ENCODE measurements at regions not wholly inside any gene's neighbourhood (a gene's known extent, or its start where the extent isn't known, plus 50 kb on each side); places are given as distances from the start of the nearest gene placed in this dataset.

- H3K79me2 ChIP-seq (ENCODE audit: insufficient read depth, low read depth): no peaks in the 10 kb centered on the region
- no peak overlapping the region for H3K4me3 ChIP-seq (IDR thresholded peaks at IDR 0.05; ENCODE audit: insufficient read depth, low read depth, low read length)
- H3K9ac ChIP-seq: no peak overlapping the region
- H3K36me3 ChIP-seq (ENCODE audit: insufficient read depth): no peaks in the 10 kb centered on the region
- H3K27ac ChIP-seq: no peak overlapping the region
- H4K20me1 ChIP-seq (ENCODE audit: insufficient read depth): no peaks in the 10 kb centered on the region
- H3K4me1 ChIP-seq (ENCODE audit: low read depth, poor library complexity, severe bottlenecking): no peaks in the 10 kb centered on the region
- H3K4me2 ChIP-seq: no peak overlapping the region
- TF ChIP-seq CTCF (conservative IDR thresholded peaks at IDR 0.05; ENCODE audit: low read depth, low read length): no peak
- no peaks in the 10 kb centered on the region for H3K27me3 ChIP-seq (ENCODE audit: insufficient read depth, low read depth)
- no peak overlapping the region for H2AFZ ChIP-seq (ENCODE audit: low read depth)
These were observed 82.0 kb downstream of the KLF5 start for GRCh38 chr13:73140801-73141200.

- H3K4me3 ChIP-seq (IDR thresholded peaks at IDR 0.05; ENCODE audit: insufficient read depth, low read depth, low read length): no peak overlapping the region
- no peaks in the 10 kb centered on the region for H3K36me3 ChIP-seq (ENCODE audit: insufficient read depth)
- H4K20me1 ChIP-seq (ENCODE audit: insufficient read depth): no peaks in the 10 kb centered on the region
- no peaks in the 10 kb centered on the region for H3K27me3 ChIP-seq (ENCODE audit: insufficient read depth, low read depth)
- H3K4me2 ChIP-seq: no peak overlapping the region
- no peaks in the 10 kb centered on the region for H3K4me1 ChIP-seq (ENCODE audit: low read depth, poor library complexity, severe bottlenecking)
- no peak overlapping the region for H3K27ac ChIP-seq
- no peaks in the 10 kb centered on the region for H3K79me2 ChIP-seq (ENCODE audit: insufficient read depth, low read depth)
- H2AFZ ChIP-seq (ENCODE audit: low read depth): no peak overlapping the region
- no peak for TF ChIP-seq CTCF (conservative IDR thresholded peaks at IDR 0.05; ENCODE audit: low read depth, low read length)
- H3K9ac ChIP-seq: no peak overlapping the region
These were observed 80.1 kb downstream of the KLF5 start for GRCh38 chr13:73138638-73139491.

GRCh38 chr13:73138276-73138637 lies 79.5 kb downstream of the KLF5 start:
- H3K4me3 ChIP-seq (IDR thresholded peaks at IDR 0.05; ENCODE audit: insufficient read depth, low read depth, low read length): no peak overlapping the region
- no peak overlapping the region for H3K27ac ChIP-seq
- H3K79me2 ChIP-seq (ENCODE audit: insufficient read depth, low read depth): no peaks in the 10 kb centered on the region
- H3K4me1 ChIP-seq (ENCODE audit: low read depth, poor library complexity, severe bottlenecking): no peaks in the 10 kb centered on the region
- H3K4me2 ChIP-seq: no peak overlapping the region
- H3K27me3 ChIP-seq (ENCODE audit: insufficient read depth, low read depth): no peaks in the 10 kb centered on the region
- H4K20me1 ChIP-seq (ENCODE audit: insufficient read depth): no peaks in the 10 kb centered on the region
- no peak overlapping the region for H2AFZ ChIP-seq (ENCODE audit: low read depth)
- no peaks in the 10 kb centered on the region for H3K36me3 ChIP-seq (ENCODE audit: insufficient read depth)
- H3K9ac ChIP-seq: no peak overlapping the region
- TF ChIP-seq CTCF (conservative IDR thresholded peaks at IDR 0.05; ENCODE audit: low read depth, low read length): no peak

- Histone ChIP-seq H2AFZ (ENCODE audit: low read depth) (no peak overlapping the region), H3K27me3 (ENCODE audit: insufficient read depth, low read depth) (no peaks in the 10 kb centered on the region), H3K79me2 (ENCODE audit: insufficient read depth, low read depth) (no peaks in the 10 kb centered on the region), H4K20me1 (ENCODE audit: insufficient read depth) (no peaks in the 10 kb centered on the region), H3K4me2 (no peak overlapping the region), H3K36me3 (ENCODE audit: insufficient read depth) (no peaks in the 10 kb centered on the region), H3K4me3 (IDR thresholded peaks at IDR 0.05; ENCODE audit: insufficient read depth, low read depth, low read length) (no peak overlapping the region), H3K4me1 (ENCODE audit: low read depth, poor library complexity, severe bottlenecking) (no peaks in the 10 kb centered on the region), H3K9ac (no peak overlapping the region), H3K27ac (no peak overlapping the region)
- TF ChIP-seq CTCF (conservative IDR thresholded peaks at IDR 0.05; ENCODE audit: low read depth, low read length): no peak
These were observed 78.0 kb downstream of the KLF5 start for GRCh38 chr13:73136776-73137175.
